D721Med (cell line): ENCODE measurements at regions not wholly inside any gene's neighbourhood (a gene's known extent, or its start where the extent isn't known, plus 50 kb on each side); places are given as distances from the start of the nearest gene placed in this dataset.

Experiments
- DNase-seq: peaks from one replicate; pipeline ENCODE4 v3.0.0; 2011; ENCODE audit warnings: low spot score; ENCODE audit not compliant: insufficient read length
- FAIRE-seq: peaks from 2 replicates; lab custom pipeline; 2011; peaks lifted over from hg19 to GRCh38; lab: Jason Lieb, UNC
- CTCF ChIP-seq: IDR thresholded peaks from 2 replicates; pipeline ENCODE4 v1.5.1; 2012; ENCODE audit warnings: mild to moderate bottlenecking, control low read depth; ENCODE audit not compliant: insufficient read depth; ENCODE audit errors: missing control alignments

GRCh38 chr2:114201781-114202180, 240.7 kb upstream of the DPP10 start:
- DNase-seq (no peak), FAIRE-seq (no peak)
- peak; percentile 17 for TF ChIP-seq CTCF

GRCh38 chr2:114203679-114204078, 238.8 kb upstream of the DPP10 start:
- no peak for TF ChIP-seq CTCF
- FAIRE-seq = no peak
- no peak for DNase-seq

- no peak for TF ChIP-seq CTCF
- DNase-seq (no peak), FAIRE-seq (no peak)
Observed at GRCh38 chr2:114213808-114214207, 228.6 kb upstream of the DPP10 start.

- FAIRE-seq (no peak), DNase-seq (no peak)
- no peak for TF ChIP-seq CTCF
Observed at GRCh38 chr2:114218383-114218782, 224.1 kb upstream of the DPP10 start.

- TF ChIP-seq CTCF = no peak
- FAIRE-seq = no peak
- DNase-seq = no peak
Observed at GRCh38 chr2:114219456-114219855, 223.0 kb upstream of the DPP10 start.

- no peak for TF ChIP-seq CTCF
Observed at GRCh38 chr2:114222344-114222743, 220.1 kb upstream of the DPP10 start.

GRCh38 chr2:114231921-114232320, 210.5 kb upstream of the DPP10 start:
- no peak for FAIRE-seq
- TF ChIP-seq CTCF = no peak
- no peak for DNase-seq

More at GRCh38 chr2:114222344-114222743, 220.1 kb upstream of the DPP10 start:
- no peak for FAIRE-seq
- DNase-seq = no peak
